IMR-90 (cell line): ENCODE measurements at regions not wholly inside any gene's neighbourhood (a gene's known extent, or its start where the extent isn't known, plus 50 kb on each side); places are given as distances from the start of the nearest gene placed in this dataset.

Experiments used
- ATAC-seq: fragments of 200-7000 bp; cut with Tn5 transposase; 2 replicates; pipeline ENCODE4 v1.9.1; 2020; ENCODE audit warnings: low read depth, mild to moderate bottlenecking, moderate library complexity
- BruUV-seq: library from RNA; stranded (reverse); fragments of 400-500 nt; replicated peaks from 2 replicates; lab custom pipeline; 2021; lab: Mats Ljungman, UMichigan
- CTCF ChIA-PET: fragments of 300-600 bp; formaldehyde crosslinking; extraction: SDS; loops from one replicate; lab custom pipeline; 2021; ENCODE audit warnings: antibody characterized with exemption; lab: Yijun Ruan, JAX
- POLR2A ChIA-PET: fragments of 300-600 bp; sonication (Branson Sonifier 250); formaldehyde crosslinking; loops from one replicate; lab custom pipeline; 2022; ENCODE audit warnings: antibody characterized with exemption; ENCODE audit not compliant: unreplicated experiment; lab: Charles Lee
- DNase-seq: peaks from one replicate; pipeline ENCODE4 v3.0.0; 2013
- H2AFZ ChIP-seq: replicated peaks from 2 replicates; pipeline ENCODE3; 2013; ENCODE audit warnings: low read length, mild to moderate bottlenecking; ENCODE audit not compliant: poor library complexity
- H2AK5ac ChIP-seq: 2 replicates; pipeline ENCODE4 v1.6.1; 2013; ENCODE audit warnings: low read depth, low read length, inconsistent platforms
- H2AK9ac ChIP-seq: replicated peaks from 2 replicates; pipeline ENCODE3; 2013; ENCODE audit warnings: mild to moderate bottlenecking, low read depth, low read length, moderate library complexity; ENCODE audit not compliant: poor library complexity
- H2BK120ac ChIP-seq: 2 replicates; pipeline ENCODE4 v1.6.1; 2013; ENCODE audit warnings: low read depth, low read length, inconsistent platforms
- H2BK15ac ChIP-seq: 3 replicates; pipeline ENCODE4 v1.6.1; 2013; ENCODE audit warnings: low read depth, low read length, inconsistent platforms
- H2BK20ac ChIP-seq: 2 replicates; pipeline ENCODE4 v1.6.1; 2013; ENCODE audit warnings: low read depth, mild to moderate bottlenecking, inconsistent platforms, low read length, moderate library complexity
- H2BK5ac ChIP-seq: 2 replicates; pipeline ENCODE4 v1.6.1; 2013; ENCODE audit warnings: mild to moderate bottlenecking, low read depth, low read length, inconsistent platforms; ENCODE audit not compliant: poor library complexity, severe bottlenecking
- H3K14ac ChIP-seq: replicated peaks from 2 replicates; pipeline ENCODE4 v1.6.1; 2013; ENCODE audit warnings: low read depth, low read length, inconsistent platforms
- H3K18ac ChIP-seq: 2 replicates; pipeline ENCODE4 v1.6.1; 2013; ENCODE audit warnings: low read depth, low read length, control low read depth
- H3K23ac ChIP-seq: 2 replicates; pipeline ENCODE4 v1.6.1; 2013; ENCODE audit warnings: low read depth, low read length, inconsistent platforms
- H3K27ac ChIP-seq: 2 replicates; pipeline ENCODE4 v1.5.1; 2013; ENCODE audit warnings: mild to moderate bottlenecking, control low read depth, low read length; ENCODE audit not compliant: insufficient read depth
- H3K27me3 ChIP-seq: 2 replicates; pipeline ENCODE4 v1.6.1; 2013; ENCODE audit warnings: low read length; ENCODE audit not compliant: control insufficient read depth, insufficient read depth
- H3K36me3 ChIP-seq: 2 replicates; pipeline ENCODE4 v1.6.1; 2013; ENCODE audit warnings: low read length, mixed read lengths; ENCODE audit not compliant: control insufficient read depth, insufficient read depth
- H3K4ac ChIP-seq: 2 replicates; pipeline ENCODE4 v1.6.1; 2013; ENCODE audit warnings: low read depth, low read length, inconsistent platforms
- H3K4me1 ChIP-seq: 2 replicates; pipeline ENCODE4 v1.6.1; 2013; ENCODE audit warnings: low read length, mixed read lengths; ENCODE audit not compliant: control insufficient read depth, insufficient read depth
- H3K4me2 ChIP-seq: 2 replicates; pipeline ENCODE4 v1.6.1; 2013; ENCODE audit warnings: low read depth, mild to moderate bottlenecking, control low read depth, low read length, moderate library complexity
- H3K4me3 ChIP-seq: 2 replicates; pipeline ENCODE4 v1.5.1; 2013; ENCODE audit warnings: low read depth, mild to moderate bottlenecking, control low read depth, low read length, moderate library complexity; ENCODE audit not compliant: insufficient read depth
- H3K56ac ChIP-seq: 2 replicates; pipeline ENCODE4 v1.6.1; 2013; ENCODE audit warnings: low read length, inconsistent platforms; ENCODE audit not compliant: insufficient read depth; ENCODE audit errors: extremely low read depth
- H3K79me1 ChIP-seq, 2 experiments: 2 replicates each; pipeline ENCODE4 v1.6.1; 2013; ENCODE audit warnings: low read length in 2 of 2, inconsistent platforms in 1 of 2, low read depth in 1 of 2
- H3K9ac ChIP-seq: 2 replicates; pipeline ENCODE4 v1.6.1; 2013; ENCODE audit warnings: low read depth, low read length, control low read depth
- H3K9me1 ChIP-seq: 2 replicates; pipeline ENCODE4 v1.6.1; 2013; ENCODE audit warnings: low read length, inconsistent platforms; ENCODE audit not compliant: insufficient read depth
- H3K9me3 ChIP-seq: 2 replicates; pipeline ENCODE4 v1.6.1; 2013; ENCODE audit warnings: low read length; ENCODE audit not compliant: control insufficient read depth, insufficient read depth
- H4K20me1 ChIP-seq: 2 replicates; pipeline ENCODE4 v1.6.1; 2013; ENCODE audit warnings: low read length, inconsistent platforms; ENCODE audit not compliant: insufficient read depth
- H4K5ac ChIP-seq: 2 replicates; pipeline ENCODE4 v1.6.1; 2013; ENCODE audit warnings: mild to moderate bottlenecking, low read depth, low read length, control low read depth
- H4K8ac ChIP-seq, 2 experiments: 2 replicates each; pipeline ENCODE4 v1.6.1; 2013; ENCODE audit warnings: low read depth in 2 of 2, low read length in 2 of 2, control low read depth in 1 of 2, inconsistent platforms in 1 of 2
- H4K91ac ChIP-seq: 2 replicates; pipeline ENCODE4 v1.6.1; 2013; ENCODE audit warnings: low read depth, low read length, inconsistent platforms; ENCODE audit not compliant: insufficient read depth
- BHLHE40 ChIP-seq: fragments of 150-350 bp; IDR thresholded peaks from 2 replicates; pipeline ENCODE4 v1.6.1; 2016; ENCODE audit warnings: mild to moderate bottlenecking, low read depth, low read length
- CHD1 ChIP-seq: IDR thresholded peaks from 2 replicates; pipeline ENCODE4 v1.6.1; 2012; ENCODE audit warnings: low read depth, low read length, improper control_type of control experiment
- FOS ChIP-seq: fragments of 150-350 bp; IDR thresholded peaks from 2 replicates; pipeline ENCODE4 v1.6.1; 2016; ENCODE audit warnings: low read depth, low read length
- MAZ ChIP-seq: IDR thresholded peaks from 2 replicates; pipeline ENCODE4 v1.6.1; 2012; ENCODE audit warnings: low read depth, mild to moderate bottlenecking, low read length, improper control_type of control experiment, moderate library complexity, borderline replicate concordance
- MXI1 ChIP-seq: IDR thresholded peaks from 2 replicates; pipeline ENCODE4 v1.6.1; 2012; ENCODE audit warnings: low read depth, mild to moderate bottlenecking, low read length, moderate library complexity, borderline replicate concordance
- NFE2L2 ChIP-seq: fragments of 150-350 bp; IDR thresholded peaks from 2 replicates; pipeline ENCODE4 v1.6.1; 2016; ENCODE audit warnings: low read depth, mild to moderate bottlenecking, low read length
- POLR2A ChIP-seq: IDR thresholded peaks from 2 replicates; pipeline ENCODE4 v1.6.1; 2012; ENCODE audit warnings: mild to moderate bottlenecking, low read depth, low read length
- RAD21 ChIP-seq: IDR thresholded peaks from 2 replicates; pipeline ENCODE4 v1.6.1; 2012; ENCODE audit warnings: low read length, improper control_type of control experiment
- RCOR1 ChIP-seq: IDR thresholded peaks from 2 replicates; pipeline ENCODE4 v1.6.1; 2012; ENCODE audit warnings: mild to moderate bottlenecking, low read length, improper control_type of control experiment; ENCODE audit not compliant: insufficient replicate concordance
- WGBS, 2 experiments: methylation state at CpG; one replicate each; pipeline versions ENCODE4 v1.1.5 to v1.1.7; 2013; ENCODE audit warnings: missing lambda C conversion rate in 2 of 2; ENCODE audit not compliant: insufficient read length in 1 of 2; ENCODE audit errors: extremely low coverage in 2 of 2; 5-methylcytosine and 5-hydroxymethylcytosine counted together
- dilution Hi-C: fragments of 300-500 bp; cut with HindIII; formaldehyde crosslinking; loops from one replicate; pipeline ENCODE4 v1.14.3; 2018; ENCODE audit warnings: low sequenced_read_pairs; ENCODE audit not compliant: unreplicated experiment
- in situ Hi-C: fragments of 300-500 bp; cut with MboI; formaldehyde crosslinking; loops from 3 replicates; pipeline ENCODE4 v1.14.3; 2019; ENCODE audit warnings: low sequenced_read_pairs, inconsistent platforms, mixed read lengths
- intact Hi-C: fragments of 100-400 bp; cut with micrococcal nuclease; formaldehyde crosslinking; loops from 2 replicates; pipeline ENCODE4 v1.10.0; 2022
- TF ChIP-seq, protein P1 (sequence below): conservative IDR thresholded peaks from 2 replicates; pipeline ENCODE4 v1.5.1; 2012; ENCODE audit warnings: mild to moderate bottlenecking, low read depth, low read length, improper control_type of control experiment
- TF ChIP-seq, protein P2 (sequence below): fragments of 150-350 bp; IDR thresholded peaks from 2 replicates; pipeline ENCODE4 v1.6.1; 2016; ENCODE audit warnings: low read depth, mild to moderate bottlenecking, low read length, moderate library complexity, borderline replicate concordance

DNA sequence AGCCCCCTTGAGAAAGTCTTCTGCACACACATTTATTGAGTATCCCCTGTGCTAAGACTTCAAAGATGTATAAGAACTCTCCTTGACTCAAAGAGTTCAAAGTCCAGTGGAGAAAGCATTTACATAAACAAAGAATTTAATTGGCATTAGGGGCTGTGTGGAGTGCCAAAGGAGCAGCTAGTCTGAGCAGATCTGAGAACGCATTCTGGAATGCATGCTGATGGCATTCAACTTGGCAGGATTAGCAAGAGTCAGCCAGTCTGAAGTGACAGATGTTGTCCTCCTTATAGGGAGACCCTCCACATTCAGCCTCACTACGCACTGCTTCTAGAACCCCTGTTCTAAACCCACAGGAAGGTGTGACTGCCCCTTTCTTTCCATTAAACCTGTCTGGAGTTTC lies 191.5 kb downstream of the RAD51AP2 start:
- CTCF ChIA-PET: no interaction called here
- no peak for ATAC-seq
- intact Hi-C loops: no loop called here

More for the DNA sequence above, 191.5 kb downstream of the RAD51AP2 start:
- H3K4me1 ChIP-seq: no peaks in the 10 kb centered on the region
- H3K23ac ChIP-seq: no peak overlapping the region
- no peak overlapping the region for H3K56ac ChIP-seq
- no peaks in the 10 kb centered on the region for H3K36me3 ChIP-seq
- no peak overlapping the region for H3K18ac ChIP-seq
- 17% methylated on average over 1 of the region's 2 CpGs; no CpG with 5 or more reads in 1 of the 2 experiments for WGBS, 2 experiments
- no peak overlapping the region for H3K4me2 ChIP-seq
- no TSS peak for BruUV-seq
- no peak overlapping the region for H4K5ac ChIP-seq
- H3K9me3 ChIP-seq: no peaks in the 10 kb centered on the region
- no peaks in the 10 kb centered on the region for H4K20me1 ChIP-seq
- H3K9me1 ChIP-seq: no peaks in the 10 kb centered on the region
- dilution Hi-C loops (no loop called here), in situ Hi-C loops (no loop called here)
- no peak overlapping the region for H2AK5ac ChIP-seq
- H2BK5ac ChIP-seq: no peak overlapping the region
- H3K79me1 ChIP-seq: no peaks in the 10 kb centered on the region
- H3K27me3 ChIP-seq: no peaks in the 10 kb centered on the region
- H2BK15ac ChIP-seq: no peak overlapping the region
- DNase-seq: no peak
- H3K4me3 ChIP-seq: no peak overlapping the region
- POLR2A ChIA-PET: no interaction called here
- H3K27ac ChIP-seq: no peak overlapping the region
- no peak overlapping the region for H3K14ac ChIP-seq
- H2AFZ ChIP-seq: no peak overlapping the region
- TF ChIP-seq NFE2L2 (no peak), POLR2A (no peak), FOS (no peak), MXI1 (no peak), BHLHE40 (no peak), RCOR1 (no peak), RAD21 (no peak), MAZ (no peak), CHD1 (no peak)
- TF ChIP-seq, protein P1, sequence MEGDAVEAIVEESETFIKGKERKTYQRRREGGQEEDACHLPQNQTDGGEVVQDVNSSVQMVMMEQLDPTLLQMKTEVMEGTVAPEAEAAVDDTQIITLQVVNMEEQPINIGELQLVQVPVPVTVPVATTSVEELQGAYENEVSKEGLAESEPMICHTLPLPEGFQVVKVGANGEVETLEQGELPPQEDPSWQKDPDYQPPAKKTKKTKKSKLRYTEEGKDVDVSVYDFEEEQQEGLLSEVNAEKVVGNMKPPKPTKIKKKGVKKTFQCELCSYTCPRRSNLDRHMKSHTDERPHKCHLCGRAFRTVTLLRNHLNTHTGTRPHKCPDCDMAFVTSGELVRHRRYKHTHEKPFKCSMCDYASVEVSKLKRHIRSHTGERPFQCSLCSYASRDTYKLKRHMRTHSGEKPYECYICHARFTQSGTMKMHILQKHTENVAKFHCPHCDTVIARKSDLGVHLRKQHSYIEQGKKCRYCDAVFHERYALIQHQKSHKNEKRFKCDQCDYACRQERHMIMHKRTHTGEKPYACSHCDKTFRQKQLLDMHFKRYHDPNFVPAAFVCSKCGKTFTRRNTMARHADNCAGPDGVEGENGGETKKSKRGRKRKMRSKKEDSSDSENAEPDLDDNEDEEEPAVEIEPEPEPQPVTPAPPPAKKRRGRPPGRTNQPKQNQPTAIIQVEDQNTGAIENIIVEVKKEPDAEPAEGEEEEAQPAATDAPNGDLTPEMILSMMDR: no peak
- TF ChIP-seq, protein P2, sequence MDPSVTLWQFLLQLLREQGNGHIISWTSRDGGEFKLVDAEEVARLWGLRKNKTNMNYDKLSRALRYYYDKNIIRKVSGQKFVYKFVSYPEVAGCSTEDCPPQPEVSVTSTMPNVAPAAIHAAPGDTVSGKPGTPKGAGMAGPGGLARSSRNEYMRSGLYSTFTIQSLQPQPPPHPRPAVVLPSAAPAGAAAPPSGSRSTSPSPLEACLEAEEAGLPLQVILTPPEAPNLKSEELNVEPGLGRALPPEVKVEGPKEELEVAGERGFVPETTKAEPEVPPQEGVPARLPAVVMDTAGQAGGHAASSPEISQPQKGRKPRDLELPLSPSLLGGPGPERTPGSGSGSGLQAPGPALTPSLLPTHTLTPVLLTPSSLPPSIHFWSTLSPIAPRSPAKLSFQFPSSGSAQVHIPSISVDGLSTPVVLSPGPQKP: no peak
- no peak overlapping the region for H4K8ac ChIP-seq
- H3K4ac ChIP-seq: no peak overlapping the region
- H3K9ac ChIP-seq: no peak overlapping the region
- no peak overlapping the region for H2AK9ac ChIP-seq
- H4K91ac ChIP-seq: no peak overlapping the region
- H2BK120ac ChIP-seq: no peak overlapping the region
- no peak overlapping the region for H2BK20ac ChIP-seq
